ENCODE measurements at regions not wholly inside any gene's neighbourhood (a gene's known extent, or its start where the extent isn't known, plus 50 kb on each side); places are given as distances from the start of the nearest gene placed in this dataset.

GRCh38 chr1:116239916-116240315 is 128.7 kb downstream of the MAB21L3 start:
- Histone ChIP-seq H3K9me2 (ENCODE audit: insufficient read depth) (peaks cover 12% of the 10 kb centered on the region), H3K4me2 (no peak overlapping the region), H4K20me1 (replicated peaks; ENCODE audit: insufficient read depth) (no peaks in the 10 kb centered on the region), H3K4me1 (ENCODE audit: insufficient read depth) (no peaks in the 10 kb centered on the region), H3K27me3 (ENCODE audit: insufficient read depth) (no peaks in the 10 kb centered on the region), H3K4me3 (no peak overlapping the region), H3F3A (replicated peaks; ENCODE audit: low read depth) (no peaks in the 10 kb centered on the region), H3K79me2 (replicated peaks; ENCODE audit: insufficient read depth) (no peaks in the 10 kb centered on the region), H3K27ac (ENCODE audit: low read depth) (no peak overlapping the region), H2AFZ (no peak overlapping the region), H3K36me3 (ENCODE audit: insufficient read depth) (no peaks in the 10 kb centered on the region)
- TF ChIP-seq ZNF114 (CRISPR knock-in tag; IDR thresholded peaks at IDR 0.05) (no peak), POLR2AphosphoS5 (IDR thresholded peaks at IDR 0.05; ENCODE audit: low read depth) (no peak), REST (IDR thresholded peaks at IDR 0.05; ENCODE audit: unreplicated experiment) (no peak), ETS1 (IDR thresholded peaks at IDR 0.05) (no peak), JUNB (IDR thresholded peaks at IDR 0.05; ENCODE audit: unreplicated experiment) (no peak), EZH2 (IDR thresholded peaks at IDR 0.05; ENCODE audit: low read depth, unreplicated experiment) (no peak), ZNF462 (CRISPR knock-in tag; IDR thresholded peaks at IDR 0.05) (no peak), CREB1 (CRISPR knock-in tag; IDR thresholded peaks at IDR 0.05; ENCODE audit: low read depth) (no peak), STAT1 (IDR thresholded peaks at IDR 0.05; ENCODE audit: unreplicated experiment) (no peak), NANOG (IDR thresholded peaks at IDR 0.05; ENCODE audit: borderline replicate concordance) (no peak), CTCF (conservative IDR thresholded peaks at IDR 0.05; ENCODE audit: low read depth in 2 of 2) (no peak), EZH2phosphoT487 (IDR thresholded peaks at IDR 0.05; ENCODE audit: unreplicated experiment) (no peak), ZNF331 (CRISPR knock-in tag; IDR thresholded peaks at IDR 0.05; ENCODE audit: low read depth) (no peak)
- no peak for ATAC-seq
- Mint-ChIP-seq H3K4me1 (no peaks in the 10 kb centered on the region; the same call in 2 of the 3 replicates), H3K27me3 (ENCODE audit: insufficient read depth, low read depth, poor library complexity) (peaks cover 4% of the 10 kb centered on the region), H3K9me3 (no peaks in the 10 kb centered on the region), H3K27ac (no peak overlapping the region), H3K4me3 (no peak overlapping the region), H3K36me3 (ENCODE audit: low read depth) (no peaks in the 10 kb centered on the region)
- DNase-seq (ENCODE audit: low spot score) = no peak
